ENCODE measurements at regions not wholly inside any gene's neighbourhood (a gene's known extent, or its start where the extent isn't known, plus 50 kb on each side); places are given as distances from the start of the nearest gene placed in this dataset.

DNA sequence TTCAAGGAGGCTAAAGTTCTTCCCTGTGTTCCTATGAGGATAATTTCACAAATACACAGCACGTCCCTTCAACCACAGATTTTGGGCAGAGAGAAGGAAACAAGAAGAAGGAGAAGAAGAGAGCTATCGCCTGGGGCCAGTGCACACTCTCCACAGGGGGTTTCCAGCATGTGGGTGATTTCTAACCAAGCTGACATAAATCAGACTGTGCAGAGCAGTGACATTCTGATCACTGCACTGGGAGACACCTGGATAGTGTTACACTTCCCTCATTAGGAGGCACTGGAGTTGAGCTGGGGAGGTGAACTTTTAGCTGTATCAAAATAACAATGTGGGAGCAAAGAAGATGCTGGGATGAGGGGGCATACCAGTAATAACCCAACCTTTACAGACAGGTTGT, 71.8 kb upstream of the CENPW start:
- DNase-seq (ENCODE audit: low spot score): no peak
- TF ChIP-seq CTCF (conservative IDR thresholded peaks at IDR 0.05; ENCODE audit: low read depth): no peak
- ChIA-PET CTCF (no interaction called here), POLR2A (ENCODE audit: low non-redundant PET) (no interaction called here)
- no peak overlapping the region for H3K27ac ChIP-seq

DNA sequence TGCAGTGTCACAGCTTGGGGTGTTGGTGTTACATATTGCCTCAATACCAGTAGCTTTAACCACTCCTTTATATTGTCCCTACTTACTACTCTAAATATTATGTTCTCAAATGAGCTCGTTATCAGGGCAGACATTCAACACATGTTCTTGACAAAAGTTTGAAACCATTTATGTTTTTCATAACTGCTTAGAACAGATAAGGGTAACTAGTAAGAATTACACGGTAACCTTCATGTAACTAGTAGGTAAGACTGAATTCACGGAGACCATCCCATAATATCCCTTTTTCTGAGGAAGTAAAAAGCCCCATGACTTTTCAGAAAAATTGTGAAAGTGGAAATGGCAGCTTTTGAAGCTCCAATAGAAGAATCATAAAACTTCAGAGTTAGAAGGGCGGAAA, 59.6 kb upstream of the CENPW start:
- H3K27ac ChIP-seq: no peak overlapping the region
- no peak for TF ChIP-seq CTCF (conservative IDR thresholded peaks at IDR 0.05; ENCODE audit: low read depth)

GRCh38 chr6:126285871-126286365, 54.0 kb upstream of the CENPW start:
- no peak for DNase-seq (ENCODE audit: low spot score)
- no peak for TF ChIP-seq CTCF (conservative IDR thresholded peaks at IDR 0.05; ENCODE audit: low read depth)
- ChIA-PET POLR2A (ENCODE audit: low non-redundant PET) (no interaction called here), CTCF (interaction anchor here (0.6 kb wide), 1 partner anchor 482 kb away, joined by 3 read pairs; no protein-coding TSS in a partner anchor)
- H3K27ac ChIP-seq: no peak overlapping the region

More for the DNA sequence above, 59.6 kb upstream of the CENPW start:
- CTCF ChIA-PET: no interaction called here
- DNase-seq (ENCODE audit: low spot score): no peak
- POLR2A ChIA-PET (ENCODE audit: low non-redundant PET): no interaction called here

All from RWPE1 (cell line).